GM21528 (cell line): ENCODE measurements at regions not wholly inside any gene's neighbourhood (a gene's known extent, or its start where the extent isn't known, plus 50 kb on each side); places are given as distances from the start of the nearest gene placed in this dataset.
"Not testable (repeated sequence)": the region's sequence is repeated elsewhere in the genome, so short reads cannot be mapped to it uniquely, and the experiment has no call there.

ENCODE experiments used
- ATAC-seq: cut with Tn5 transposase; IDR thresholded peaks from one replicate; pipeline ENCODE4 v1.9.1; 2021; ENCODE audit warnings: mild to moderate bottlenecking, moderate library complexity; ENCODE audit not compliant: unreplicated experiment, low FRiP score

DNA sequence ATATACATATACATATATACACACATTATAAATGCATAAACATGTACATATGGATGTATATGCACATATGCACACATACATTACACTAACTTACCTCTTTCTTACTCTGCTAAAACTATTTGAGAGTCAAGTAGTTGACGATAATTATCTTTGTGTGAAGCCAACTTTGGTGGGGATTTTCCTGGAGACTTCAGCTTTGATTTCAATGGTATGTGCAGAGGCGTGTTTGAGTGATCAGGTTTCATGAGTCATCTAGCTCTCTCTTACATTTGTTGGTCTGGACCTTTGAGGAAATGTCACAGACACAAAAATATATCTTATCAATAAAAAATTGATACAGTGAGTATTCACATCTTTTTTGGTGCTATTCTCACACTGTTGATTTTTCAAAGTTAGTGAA lies 769.1 kb upstream of the LUZP2 start:
- no peak for ATAC-seq

DNA sequence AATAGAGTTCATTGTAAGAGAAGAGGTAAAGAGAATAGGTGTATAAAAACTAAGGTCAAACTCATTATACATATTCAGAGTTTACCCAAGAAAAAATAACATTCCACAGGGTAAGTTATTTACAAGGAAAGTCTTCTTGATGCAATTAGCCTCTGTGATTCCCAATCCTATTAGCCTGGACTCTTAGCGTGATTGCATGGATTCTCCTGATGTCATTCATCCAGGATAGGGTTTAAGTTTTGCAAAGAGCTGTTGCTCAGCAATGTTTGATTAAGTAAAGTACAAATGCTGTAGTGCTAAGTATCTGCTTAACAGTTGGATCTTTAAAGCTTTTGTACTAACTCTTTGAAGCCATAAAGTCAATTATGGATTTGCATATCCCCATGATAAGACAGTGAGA lies 767.8 kb upstream of the LUZP2 start:
- no peak for ATAC-seq

DNA sequence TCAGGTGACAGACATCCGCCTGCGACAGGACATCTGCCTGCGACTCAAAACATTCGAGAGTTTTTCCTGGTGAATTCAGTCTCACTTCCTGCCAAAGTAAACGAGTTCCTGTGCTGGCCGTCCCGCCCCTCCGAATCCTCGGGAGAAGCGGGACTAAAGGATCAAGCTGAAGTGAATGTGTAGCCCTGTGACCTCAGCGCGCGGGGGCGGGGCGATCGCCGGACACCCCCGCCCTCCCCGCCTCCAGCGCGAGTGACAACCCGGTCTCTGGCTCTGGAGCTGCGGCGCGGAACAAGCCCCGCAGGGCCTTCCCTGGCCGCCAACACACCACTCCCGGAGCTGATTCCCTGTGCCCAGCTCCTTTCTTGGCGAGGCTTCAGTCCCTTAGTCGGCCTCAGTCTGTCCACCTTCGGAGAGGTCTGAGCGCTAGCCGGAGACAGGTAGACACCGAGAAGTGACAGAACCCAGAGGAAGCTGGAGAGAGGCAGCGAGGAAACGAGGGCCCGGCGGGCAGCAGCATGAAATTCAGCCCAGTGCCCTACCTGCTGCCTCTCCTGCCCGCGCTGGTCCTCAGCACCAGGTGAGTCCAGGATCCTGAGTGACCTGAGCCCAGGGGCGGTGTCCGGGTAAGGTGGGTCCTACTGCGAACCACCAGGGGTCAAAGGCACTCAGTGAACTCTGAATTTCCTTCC lies 766.4 kb upstream of the LUZP2 start:
- no peak for ATAC-seq

GRCh38 chr11:23732026-23732425 lies 764.8 kb upstream of the LUZP2 start:
- no peak for ATAC-seq

GRCh38 chr11:23746896-23747295 lies 750.0 kb upstream of the LUZP2 start:
- no peak for ATAC-seq

DNA sequence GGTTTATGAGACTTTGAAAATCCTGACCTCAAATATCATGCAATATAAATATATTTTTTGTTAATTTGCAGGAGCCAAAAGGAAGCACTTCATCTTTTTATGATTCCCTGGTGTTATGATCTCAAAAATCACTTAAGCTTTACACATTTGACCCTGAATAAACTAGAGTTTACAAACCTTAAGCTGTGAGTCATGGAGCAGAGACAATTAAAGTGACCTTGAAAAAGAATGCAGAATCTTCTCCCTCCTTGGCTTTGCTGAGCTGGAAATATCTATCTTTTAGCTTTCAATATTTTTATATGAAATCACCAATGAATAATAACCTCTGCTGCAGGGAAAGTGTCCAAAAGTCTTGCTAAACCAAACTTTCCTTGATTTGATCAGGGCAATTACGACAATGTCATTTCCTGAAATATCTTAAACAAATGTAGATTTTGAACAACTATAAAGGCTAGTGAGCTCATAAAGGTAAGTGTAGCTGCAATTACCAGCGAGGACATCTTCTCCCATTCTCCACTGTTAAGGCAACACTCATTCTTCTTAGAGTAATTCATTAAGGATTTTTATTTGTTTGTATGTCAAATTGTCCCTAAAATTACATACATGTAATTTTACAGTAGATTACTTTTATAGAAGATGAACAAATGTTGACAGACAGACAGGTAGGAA lies 747.0 kb upstream of the LUZP2 start:
- ATAC-seq, result no peak

DNA sequence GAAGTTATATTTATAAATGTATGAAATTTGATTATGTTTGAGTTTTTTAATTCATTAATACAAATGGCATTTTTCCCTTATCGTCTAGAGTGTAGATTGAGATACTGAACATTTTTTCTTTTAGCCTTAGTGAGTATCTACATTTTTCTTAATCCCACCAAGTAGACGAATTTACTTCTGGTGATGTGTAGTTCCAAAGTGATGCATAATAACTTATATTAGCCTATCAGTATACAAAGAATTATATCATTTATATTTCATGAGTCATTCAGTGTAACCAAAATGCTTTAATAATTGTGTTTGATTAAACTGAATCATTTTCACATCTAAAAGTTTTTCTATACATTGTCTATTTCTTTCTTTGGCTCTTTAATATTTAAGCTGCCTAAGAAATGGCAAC lies 745.6 kb upstream of the LUZP2 start:
- ATAC-seq, result no peak

GRCh38 chr11:23755076-23755475 lies 741.8 kb upstream of the LUZP2 start:
- no peak for ATAC-seq

GRCh38 chr11:23755769-23756168 lies 741.1 kb upstream of the LUZP2 start:
- ATAC-seq, result no peak

DNA sequence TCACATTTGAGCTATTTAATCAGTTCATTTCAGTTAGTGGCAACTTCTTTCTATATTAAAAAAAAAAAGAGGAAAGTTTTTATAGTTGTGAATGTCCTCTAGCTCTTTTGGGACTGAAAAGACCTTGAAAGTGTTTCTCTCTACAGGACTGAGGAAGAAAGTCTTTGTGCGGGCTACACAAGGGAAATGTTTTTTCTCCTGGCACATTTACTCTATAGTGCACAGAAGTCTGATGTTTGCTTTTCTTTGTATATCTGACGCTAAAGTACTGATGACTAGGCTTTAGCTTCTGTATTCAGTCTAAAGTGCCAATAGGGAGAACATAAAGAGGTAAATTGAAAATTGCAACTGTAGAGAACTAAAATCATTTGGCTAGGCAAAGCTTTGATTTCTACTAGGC lies 737.4 kb upstream of the LUZP2 start:
- no peak for ATAC-seq

DNA sequence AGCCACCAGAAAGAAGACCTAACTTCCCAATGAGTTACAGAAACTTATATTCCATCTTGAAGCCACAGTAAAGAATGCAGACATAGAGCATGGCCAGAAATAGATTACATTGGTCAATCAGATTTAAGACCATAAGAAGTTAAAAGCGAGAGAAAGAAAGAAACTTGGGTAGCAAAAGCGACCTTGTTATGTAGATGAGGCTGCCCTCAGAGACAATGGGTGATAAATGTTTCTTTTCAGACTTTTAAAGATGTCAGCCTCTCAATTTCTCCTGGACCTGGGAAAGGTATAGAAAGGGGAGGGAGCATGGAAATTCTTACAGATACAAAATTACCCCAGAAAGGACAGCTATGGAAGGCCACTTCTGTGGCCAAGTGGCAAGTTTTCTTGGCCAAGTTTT lies 732.6 kb upstream of the LUZP2 start:
- no peak for ATAC-seq

GRCh38 chr11:23765682-23766252 lies 731.1 kb upstream of the LUZP2 start:
- ATAC-seq, result no peak

DNA sequence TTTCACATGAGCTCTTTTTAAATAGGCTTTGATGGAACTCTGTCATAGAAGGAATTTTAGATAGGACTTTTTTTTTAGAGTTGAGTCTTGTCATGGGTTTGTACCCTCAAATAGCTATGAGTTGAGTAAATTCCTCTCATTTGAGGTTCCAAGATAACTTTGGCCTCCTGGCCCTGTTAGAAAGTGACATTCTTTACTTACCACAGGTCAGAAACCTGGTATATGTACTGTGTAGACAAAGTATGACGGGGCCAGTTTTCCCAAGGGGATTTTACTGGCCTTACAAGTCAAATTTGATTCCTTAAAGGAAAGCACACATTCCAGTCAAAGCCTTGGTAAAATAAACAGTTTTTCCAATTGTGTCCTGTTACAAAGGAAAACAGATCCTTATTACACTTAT lies 729.3 kb upstream of the LUZP2 start:
- ATAC-seq, result no peak

GRCh38 chr11:23769214-23769613 lies 727.6 kb upstream of the LUZP2 start:
- ATAC-seq, result no peak

- no peak for ATAC-seq
Measured at GRCh38 chr11:23772081-23772480, 724.8 kb upstream of the LUZP2 start.

- no peak for ATAC-seq
Measured at GRCh38 chr11:23778971-23779370, 717.9 kb upstream of the LUZP2 start.

DNA sequence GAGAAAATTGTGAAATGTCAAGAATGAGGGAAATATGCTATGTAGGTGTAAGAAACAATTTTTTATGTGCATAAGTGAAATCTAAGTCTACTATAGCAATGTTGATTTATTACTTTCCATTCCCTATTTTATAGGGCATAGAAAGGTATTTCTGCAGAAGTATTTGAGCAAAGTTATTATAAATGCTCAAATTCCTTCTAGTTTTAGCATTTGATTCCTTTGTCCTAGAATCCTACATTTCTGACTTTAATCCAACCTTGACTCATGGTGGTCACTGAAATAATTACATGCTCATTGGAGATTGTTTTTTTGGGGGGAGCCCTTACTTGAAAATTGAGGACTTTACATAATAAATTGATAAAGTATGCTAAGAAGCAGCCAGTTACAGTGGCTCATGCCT lies 716.6 kb upstream of the LUZP2 start:
- ATAC-seq, result no peak

DNA sequence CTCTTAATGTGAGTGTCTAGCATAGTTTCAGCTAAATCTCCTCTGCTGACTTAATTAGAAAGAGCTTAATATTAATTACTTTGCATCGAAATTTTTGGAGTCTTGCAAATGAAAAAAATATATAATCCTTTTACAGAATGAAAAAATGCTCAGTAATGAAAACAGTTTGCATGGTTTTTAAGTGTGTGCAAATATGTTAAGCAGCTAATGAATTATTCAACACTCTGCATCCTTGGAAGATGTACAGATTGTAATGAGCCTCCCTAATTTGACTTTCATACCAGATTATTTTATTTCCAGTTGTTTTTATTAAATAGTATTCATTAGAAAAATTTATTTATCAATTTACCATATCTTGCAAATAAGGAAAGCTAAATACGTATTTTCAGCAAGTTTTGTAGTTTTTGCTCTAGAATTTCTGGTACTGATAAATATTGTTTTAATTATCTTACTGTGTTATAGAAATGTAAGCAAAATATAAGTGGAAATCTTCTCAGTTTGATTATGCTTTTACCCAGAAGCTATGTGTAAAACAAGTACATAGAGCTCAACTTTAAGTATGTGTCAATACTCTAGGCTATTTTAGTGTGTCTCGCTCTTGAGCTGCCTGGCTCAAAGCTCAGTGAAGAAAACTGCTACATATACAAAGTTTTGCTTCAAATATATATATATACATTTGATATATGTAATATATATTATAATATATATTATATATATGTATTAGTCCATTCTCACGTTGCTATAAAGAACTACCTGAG lies 714.9 kb upstream of the LUZP2 start:
- ATAC-seq, result no peak

DNA sequence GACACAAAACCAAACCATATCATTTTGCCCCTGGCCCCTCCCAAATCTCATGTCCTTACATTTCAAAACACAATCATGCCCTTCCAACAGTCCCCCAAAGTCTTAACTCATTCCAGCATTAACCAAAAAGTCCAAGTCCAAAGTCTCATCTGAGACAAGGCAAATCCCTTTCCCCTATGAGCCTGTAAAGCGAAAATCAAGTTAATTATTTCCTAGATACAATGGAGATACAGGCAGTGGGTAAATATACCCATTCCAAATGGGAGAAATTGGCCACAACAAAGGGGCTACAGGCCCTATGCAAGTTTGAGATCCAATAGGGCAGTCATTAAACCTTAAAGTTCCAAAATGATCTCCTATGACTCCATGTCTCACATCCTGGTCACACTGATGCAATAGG lies 709.9 kb upstream of the LUZP2 start:
- not testable (repeated sequence) for ATAC-seq

GRCh38 chr11:23789200-23789853 lies 707.5 kb upstream of the LUZP2 start:
- no peak for ATAC-seq

GRCh38 chr11:23789938-23790371 lies 706.9 kb upstream of the LUZP2 start:
- no peak for ATAC-seq
